ENCODE measurements at regions not wholly inside any gene's neighbourhood (a gene's known extent, or its start where the extent isn't known, plus 50 kb on each side); places are given as distances from the start of the nearest gene placed in this dataset.
"Not testable (repeated sequence)": the region's sequence is repeated elsewhere in the genome, so short reads cannot be mapped to it uniquely, and the experiment has no call there.

DNA sequence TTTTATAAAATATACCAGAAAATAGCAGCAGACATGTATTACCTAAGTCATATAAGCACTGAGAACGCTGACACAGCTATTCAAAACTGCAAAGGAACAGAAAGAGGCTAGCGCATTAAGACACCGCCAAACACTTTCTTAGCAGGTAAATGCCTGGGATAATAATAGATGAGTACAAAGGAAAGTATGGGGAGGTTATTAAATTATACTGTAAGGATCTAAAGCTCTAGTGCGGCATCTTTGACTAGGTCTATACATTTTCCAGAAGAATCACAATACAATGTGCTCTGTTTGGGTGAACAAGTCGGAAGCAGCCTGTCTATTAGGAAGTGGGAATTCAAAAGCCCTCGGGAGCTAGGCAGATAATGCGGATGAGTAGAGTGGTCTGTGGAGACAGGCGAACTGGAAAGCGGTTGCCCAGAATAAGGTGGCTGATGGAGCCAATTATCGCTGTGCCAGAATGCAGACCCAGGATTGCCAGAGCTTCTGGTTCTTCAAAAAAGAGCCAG, 443.6 kb upstream of the TENM3 start:
- TF ChIP-seq, protein P1, sequence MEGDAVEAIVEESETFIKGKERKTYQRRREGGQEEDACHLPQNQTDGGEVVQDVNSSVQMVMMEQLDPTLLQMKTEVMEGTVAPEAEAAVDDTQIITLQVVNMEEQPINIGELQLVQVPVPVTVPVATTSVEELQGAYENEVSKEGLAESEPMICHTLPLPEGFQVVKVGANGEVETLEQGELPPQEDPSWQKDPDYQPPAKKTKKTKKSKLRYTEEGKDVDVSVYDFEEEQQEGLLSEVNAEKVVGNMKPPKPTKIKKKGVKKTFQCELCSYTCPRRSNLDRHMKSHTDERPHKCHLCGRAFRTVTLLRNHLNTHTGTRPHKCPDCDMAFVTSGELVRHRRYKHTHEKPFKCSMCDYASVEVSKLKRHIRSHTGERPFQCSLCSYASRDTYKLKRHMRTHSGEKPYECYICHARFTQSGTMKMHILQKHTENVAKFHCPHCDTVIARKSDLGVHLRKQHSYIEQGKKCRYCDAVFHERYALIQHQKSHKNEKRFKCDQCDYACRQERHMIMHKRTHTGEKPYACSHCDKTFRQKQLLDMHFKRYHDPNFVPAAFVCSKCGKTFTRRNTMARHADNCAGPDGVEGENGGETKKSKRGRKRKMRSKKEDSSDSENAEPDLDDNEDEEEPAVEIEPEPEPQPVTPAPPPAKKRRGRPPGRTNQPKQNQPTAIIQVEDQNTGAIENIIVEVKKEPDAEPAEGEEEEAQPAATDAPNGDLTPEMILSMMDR (conservative IDR thresholded peaks at IDR 0.05; ENCODE audit: low read length) = no peak
- H3K4me3 ChIP-seq (ENCODE audit: low read length) = no peak overlapping the region
- no peak for DNase-seq (ENCODE audit: low read depth)

DNA sequence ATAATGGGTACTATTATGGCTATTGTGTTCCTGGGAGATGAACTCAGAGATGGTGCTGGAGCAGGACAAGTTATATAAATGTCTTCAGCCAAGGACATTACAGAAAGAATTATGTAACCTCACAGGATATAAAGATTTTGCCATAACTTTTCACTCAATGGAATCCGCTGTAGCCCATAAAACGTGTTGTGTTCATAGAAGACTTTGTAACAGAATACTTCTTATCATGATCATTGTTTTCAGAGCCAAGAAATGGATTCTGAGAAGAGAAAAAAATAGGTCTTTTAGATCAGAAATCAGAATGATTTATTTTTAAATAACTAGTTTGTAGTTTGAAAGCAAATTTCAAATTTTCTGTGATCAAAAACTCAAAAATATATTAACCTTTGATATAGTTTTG, 441.0 kb upstream of the TENM3 start:
- H3K4me3 ChIP-seq (ENCODE audit: low read length) = no peak overlapping the region
- TF ChIP-seq, protein P1 (conservative IDR thresholded peaks at IDR 0.05; ENCODE audit: low read length) = no peak
- no peak for DNase-seq (ENCODE audit: low read depth)

DNA sequence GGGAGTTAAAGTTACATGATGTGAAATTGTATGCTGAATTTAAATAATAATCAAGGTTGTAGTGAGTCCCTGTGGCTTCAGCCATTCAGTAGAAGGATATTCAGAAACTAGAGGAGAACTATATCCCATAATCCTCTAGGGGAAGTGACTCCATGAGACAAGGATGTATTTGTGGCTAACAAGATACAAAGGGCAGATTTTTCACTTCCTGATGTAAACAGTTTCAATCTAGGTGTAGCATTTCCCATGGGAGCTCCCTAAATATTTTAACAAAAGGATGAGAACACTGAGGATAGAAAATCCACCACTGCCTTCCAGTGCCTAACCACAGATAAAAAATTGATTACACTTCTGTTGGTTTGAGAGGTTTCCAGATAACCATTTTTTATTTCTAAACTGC, 435.4 kb upstream of the TENM3 start:
- H3K4me3 ChIP-seq (ENCODE audit: low read length) = no peak overlapping the region
- DNase-seq (ENCODE audit: low read depth) = peak; percentile 24
- TF ChIP-seq, protein P1 (conservative IDR thresholded peaks at IDR 0.05; ENCODE audit: low read length) = no peak

DNA sequence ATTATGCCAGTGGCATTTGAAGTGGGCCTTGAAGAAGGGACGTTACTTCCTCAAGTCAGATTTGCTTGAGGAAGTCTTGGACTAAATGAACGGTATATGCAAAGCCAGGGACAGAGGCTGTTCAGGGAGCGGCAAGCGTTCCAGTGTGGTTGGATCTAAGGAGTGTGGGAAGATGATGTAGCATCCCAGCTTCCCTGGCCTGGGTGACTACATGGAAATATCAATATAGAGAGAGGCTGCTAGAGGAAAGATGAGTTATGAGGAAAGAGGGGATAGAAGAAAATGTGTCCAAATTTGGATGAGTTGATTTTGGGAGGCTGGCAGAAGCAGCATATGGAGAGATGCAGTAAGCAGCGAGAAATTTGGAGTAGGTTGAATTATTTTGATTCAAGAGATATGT, 432.5 kb upstream of the TENM3 start:
- TF ChIP-seq, protein P1 (conservative IDR thresholded peaks at IDR 0.05; ENCODE audit: low read length) = no peak
- H3K4me3 ChIP-seq (ENCODE audit: low read length) = no peak overlapping the region
- no peak for DNase-seq (ENCODE audit: low read depth)

DNA sequence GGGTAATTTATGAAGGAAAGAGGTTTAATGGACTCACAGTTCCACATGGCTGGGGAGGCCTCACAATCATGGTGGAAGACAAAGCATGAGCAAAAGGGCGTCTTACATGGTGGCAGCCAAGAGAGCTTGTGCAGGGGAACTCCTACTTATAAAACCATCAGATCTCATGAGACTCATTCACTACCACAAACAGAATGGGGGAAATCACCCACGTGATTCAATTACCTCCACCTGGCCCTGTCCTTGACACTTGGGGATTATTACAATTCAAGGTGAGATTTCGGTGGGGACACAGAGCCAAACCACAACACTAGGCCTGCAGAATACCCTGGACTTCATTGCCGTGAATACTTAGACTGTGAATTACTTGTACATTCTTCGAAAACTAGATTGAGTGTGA, 431.7 kb upstream of the TENM3 start:
- not testable (repeated sequence) for DNase-seq (ENCODE audit: low read depth); H3K4me3 ChIP-seq (ENCODE audit: low read length)

DNA sequence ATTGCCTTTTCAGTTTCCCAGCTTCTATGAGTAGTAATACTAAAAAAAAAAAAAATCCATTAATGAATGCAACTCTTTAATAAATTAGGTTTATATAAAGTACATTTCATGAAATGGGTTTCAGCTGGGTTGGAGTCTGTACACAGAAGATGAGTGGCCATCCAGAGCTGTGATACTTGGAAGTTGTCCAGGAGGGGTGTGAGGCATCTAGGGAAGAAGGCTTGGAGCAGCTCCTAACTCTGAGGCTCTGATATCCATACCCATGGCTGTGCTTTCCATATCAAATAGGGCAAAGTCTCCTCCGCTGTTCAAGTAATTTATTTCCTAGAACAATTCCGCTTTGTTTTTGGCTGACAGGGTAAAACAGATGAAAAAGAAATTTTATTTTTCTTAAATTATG, 423.3 kb upstream of the TENM3 start:
- DNase-seq (ENCODE audit: low read depth) = peak; percentile 3
- no peak overlapping the region for H3K4me3 ChIP-seq (ENCODE audit: low read length)
- TF ChIP-seq, protein P1 (conservative IDR thresholded peaks at IDR 0.05; ENCODE audit: low read length) = no peak

DNA sequence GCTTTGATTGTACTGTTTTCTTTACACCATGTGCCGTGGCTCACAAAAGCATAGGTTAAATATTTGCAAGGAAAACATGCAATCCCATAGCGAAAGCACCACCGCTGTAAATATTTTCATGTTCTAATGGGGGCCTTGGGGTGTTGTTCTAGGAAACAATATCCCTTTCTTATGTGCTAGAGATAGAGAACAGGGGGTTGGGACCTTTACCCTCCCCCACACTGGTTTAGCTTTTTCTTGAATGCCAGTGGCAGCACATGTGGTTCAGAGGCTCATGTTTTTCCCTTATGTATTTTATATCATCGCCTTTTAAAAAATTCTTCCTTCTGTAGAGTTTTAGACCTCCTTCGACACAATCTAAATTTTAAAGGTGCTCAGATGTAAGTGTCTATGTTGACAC, 422.6 kb upstream of the TENM3 start:
- DNase-seq (ENCODE audit: low read depth) = no peak
- TF ChIP-seq, protein P1 (conservative IDR thresholded peaks at IDR 0.05; ENCODE audit: low read length) = no peak

More for the DNA sequence above, 422.6 kb upstream of the TENM3 start:
- no peak overlapping the region for H3K4me3 ChIP-seq (ENCODE audit: low read length)
